Right atrium auricular region (tissue), 2 donors: ENCODE measurements at regions not wholly inside any gene's neighbourhood (a gene's known extent, or its start where the extent isn't known, plus 50 kb on each side); places are given as distances from the start of the nearest gene placed in this dataset.
A peak's percentile ranks its signal among the peaks of the same experiment; 100 is the strongest.

Experiments used
- DNase-seq: peaks from one replicate; pipeline ENCODE4 v3.0.0-alpha.2; 2019; ENCODE audit warnings: low spot score
- H3K27ac ChIP-seq, 2 donors: fragments of 200-600 bp; sonication (generic); 1 replicate in 1 of 2; 2 replicates in 1 of 2; pipeline ENCODE4 v1.5.1; 2016 to 2019
- H3K27me3 ChIP-seq, 2 donors: fragments of 200-600 bp; sonication (generic); one replicate each; pipeline versions ENCODE4 v1.5.1 to v1.6.0; 2017 to 2019
- H3K36me3 ChIP-seq: fragments of 200-600 bp; sonication (generic); one replicate; pipeline ENCODE4 v1.5.1; 2016
- H3K4me1 ChIP-seq, 2 donors: fragments of 200-600 bp; sonication (generic); one replicate each; pipeline versions ENCODE4 v1.5.1 to v1.6.0; 2017 to 2019
- H3K4me3 ChIP-seq, 2 donors: fragments of 200-600 bp; sonication (generic); 1 replicate in 1 of 2; 2 replicates in 1 of 2; pipeline ENCODE4 v1.5.1; 2017 to 2019; ENCODE audit warnings: mild to moderate bottlenecking in 1 of 2, moderate library complexity in 1 of 2
- H3K9me3 ChIP-seq, 2 donors: fragments of 200-600 bp; sonication (generic); one replicate each; pipeline ENCODE4 v1.5.1; 2019
- TF ChIP-seq, protein P1 (sequence below), 2 donors: fragments of 200-600 bp; sonication (generic); IDR thresholded peaks; one replicate each; pipeline ENCODE4 v1.5.1; 2019; ENCODE audit warnings: antibody characterized with exemption in 2 of 2

DNA sequence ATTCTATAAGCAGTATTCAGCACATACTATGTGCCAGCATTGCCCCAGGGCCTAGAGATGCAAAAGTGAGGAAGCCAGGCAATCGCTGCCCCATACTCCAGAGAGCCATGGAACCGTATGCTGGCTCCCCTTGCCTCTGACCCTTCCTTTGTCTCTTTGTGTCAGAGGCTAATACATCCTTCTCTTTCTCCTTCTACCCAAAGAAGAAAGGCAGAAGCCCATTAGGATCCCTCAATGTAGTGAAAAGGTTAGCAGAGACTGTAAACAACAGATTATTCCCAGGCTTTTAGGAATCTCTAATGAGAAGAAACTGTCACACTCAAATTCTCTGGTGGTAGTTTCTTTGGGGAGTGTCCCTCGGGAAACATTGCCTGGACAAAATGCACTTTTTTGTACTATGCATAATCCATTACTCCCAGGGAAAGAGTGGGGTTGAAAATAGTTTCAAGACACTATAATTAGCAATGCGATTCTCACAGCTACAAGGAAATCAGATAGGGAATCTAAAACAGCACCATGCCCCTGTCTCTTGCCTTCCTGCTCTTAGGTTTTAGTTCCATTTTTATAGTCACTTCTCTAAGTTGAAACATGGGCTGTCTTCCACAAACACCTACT, 325.2 kb upstream of the CNR1 start:
- peak overlapping the region in 1 of 2 donors; percentile 17 for H3K27ac ChIP-seq
- H3K36me3 ChIP-seq = no peaks in the 10 kb centered on the region
- no peaks in the 10 kb centered on the region for H3K9me3 ChIP-seq
- no peak overlapping the region for H3K4me3 ChIP-seq
- no peaks in the 10 kb centered on the region for H3K27me3 ChIP-seq
- DNase-seq = no peak
- TF ChIP-seq, protein P1, sequence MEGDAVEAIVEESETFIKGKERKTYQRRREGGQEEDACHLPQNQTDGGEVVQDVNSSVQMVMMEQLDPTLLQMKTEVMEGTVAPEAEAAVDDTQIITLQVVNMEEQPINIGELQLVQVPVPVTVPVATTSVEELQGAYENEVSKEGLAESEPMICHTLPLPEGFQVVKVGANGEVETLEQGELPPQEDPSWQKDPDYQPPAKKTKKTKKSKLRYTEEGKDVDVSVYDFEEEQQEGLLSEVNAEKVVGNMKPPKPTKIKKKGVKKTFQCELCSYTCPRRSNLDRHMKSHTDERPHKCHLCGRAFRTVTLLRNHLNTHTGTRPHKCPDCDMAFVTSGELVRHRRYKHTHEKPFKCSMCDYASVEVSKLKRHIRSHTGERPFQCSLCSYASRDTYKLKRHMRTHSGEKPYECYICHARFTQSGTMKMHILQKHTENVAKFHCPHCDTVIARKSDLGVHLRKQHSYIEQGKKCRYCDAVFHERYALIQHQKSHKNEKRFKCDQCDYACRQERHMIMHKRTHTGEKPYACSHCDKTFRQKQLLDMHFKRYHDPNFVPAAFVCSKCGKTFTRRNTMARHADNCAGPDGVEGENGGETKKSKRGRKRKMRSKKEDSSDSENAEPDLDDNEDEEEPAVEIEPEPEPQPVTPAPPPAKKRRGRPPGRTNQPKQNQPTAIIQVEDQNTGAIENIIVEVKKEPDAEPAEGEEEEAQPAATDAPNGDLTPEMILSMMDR (IDR thresholded peaks at IDR 0.05) = no peak
- peaks cover 0 to 5% of the 10 kb centered on the region in 2 donors for H3K4me1 ChIP-seq

DNA sequence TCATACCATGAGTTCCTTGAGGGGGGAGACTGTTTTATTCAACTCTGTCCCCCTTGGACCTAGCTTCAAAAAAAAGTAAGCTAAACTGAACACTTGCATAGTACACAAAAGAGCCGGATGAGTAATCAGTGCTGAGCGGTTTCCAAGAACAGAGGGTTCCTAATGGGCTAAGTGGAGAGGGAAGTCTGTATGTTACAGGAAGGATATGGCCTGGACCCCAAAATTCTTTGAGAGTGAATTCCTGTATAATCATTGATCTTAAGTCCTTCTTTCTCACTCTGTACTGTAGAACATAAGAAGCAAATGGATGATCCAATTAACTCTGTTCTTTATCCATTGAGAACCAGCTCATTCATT, 324.7 kb upstream of the CNR1 start:
- H3K9me3 ChIP-seq = no peaks in the 10 kb centered on the region
- H3K27me3 ChIP-seq = no peaks in the 10 kb centered on the region
- TF ChIP-seq, protein P1 (IDR thresholded peaks at IDR 0.05) = no peak
- H3K4me3 ChIP-seq = no peak overlapping the region
- no peaks in the 10 kb centered on the region for H3K36me3 ChIP-seq
- H3K4me1 ChIP-seq = peaks cover 0 to 5% of the 10 kb centered on the region in 2 donors
- no peak for DNase-seq
- no peak overlapping the region for H3K27ac ChIP-seq

- H3K27ac ChIP-seq = no peak overlapping the region
- TF ChIP-seq, protein P1 (IDR thresholded peaks at IDR 0.05) = no peak
- H3K27me3 ChIP-seq = no peaks in the 10 kb centered on the region
- H3K36me3 ChIP-seq = no peaks in the 10 kb centered on the region
- H3K9me3 ChIP-seq = no peaks in the 10 kb centered on the region
- H3K4me3 ChIP-seq = no peak overlapping the region
- peaks cover 0 to 5% of the 10 kb centered on the region in 2 donors for H3K4me1 ChIP-seq
- no peak for DNase-seq
These were observed 324.2 kb upstream of the CNR1 start for GRCh38 chr6:88490195-88490907.

- no peaks in the 10 kb centered on the region for H3K4me1 ChIP-seq
- H3K36me3 ChIP-seq = no peaks in the 10 kb centered on the region
- peaks cover 0 to 8% of the 10 kb centered on the region in 2 donors for H3K9me3 ChIP-seq
- no peak overlapping the region for H3K4me3 ChIP-seq
- H3K27ac ChIP-seq = no peak overlapping the region
- TF ChIP-seq, protein P1 (IDR thresholded peaks at IDR 0.05) = no peak
- no peaks in the 10 kb centered on the region for H3K27me3 ChIP-seq
- no peak for DNase-seq
These were observed 317.3 kb upstream of the CNR1 start for GRCh38 chr6:88483424-88483823.

DNA sequence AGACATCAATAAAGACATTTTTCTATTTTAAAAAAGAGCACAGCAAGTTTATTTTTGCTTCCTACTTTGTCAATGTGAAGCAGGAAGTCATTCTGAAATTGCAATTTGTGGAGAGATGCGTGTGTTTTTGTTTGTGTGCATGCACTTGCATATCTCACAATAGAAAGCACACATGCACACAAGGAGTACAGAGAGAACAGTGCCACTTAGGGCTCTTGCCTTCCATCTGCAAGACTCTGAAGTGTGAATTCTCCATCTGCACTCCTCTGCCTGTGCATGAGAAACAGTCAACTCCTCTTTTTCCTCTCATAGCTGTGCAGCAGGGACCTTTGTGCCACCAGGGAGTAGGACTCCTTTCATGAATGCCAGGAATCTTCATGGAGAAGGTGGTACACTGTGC, 316.3 kb upstream of the CNR1 start:
- peaks cover 0 to 8% of the 10 kb centered on the region in 2 donors for H3K9me3 ChIP-seq
- H3K27ac ChIP-seq = no peak overlapping the region
- no peaks in the 10 kb centered on the region for H3K36me3 ChIP-seq
- H3K27me3 ChIP-seq = no peaks in the 10 kb centered on the region
- no peak overlapping the region for H3K4me3 ChIP-seq
- TF ChIP-seq, protein P1 (IDR thresholded peaks at IDR 0.05) = no peak
- no peaks in the 10 kb centered on the region for H3K4me1 ChIP-seq
- DNase-seq = no peak
